ENCODE measurements at regions not wholly inside any gene's neighbourhood (a gene's known extent, or its start where the extent isn't known, plus 50 kb on each side); places are given as distances from the start of the nearest gene placed in this dataset.

DNA sequence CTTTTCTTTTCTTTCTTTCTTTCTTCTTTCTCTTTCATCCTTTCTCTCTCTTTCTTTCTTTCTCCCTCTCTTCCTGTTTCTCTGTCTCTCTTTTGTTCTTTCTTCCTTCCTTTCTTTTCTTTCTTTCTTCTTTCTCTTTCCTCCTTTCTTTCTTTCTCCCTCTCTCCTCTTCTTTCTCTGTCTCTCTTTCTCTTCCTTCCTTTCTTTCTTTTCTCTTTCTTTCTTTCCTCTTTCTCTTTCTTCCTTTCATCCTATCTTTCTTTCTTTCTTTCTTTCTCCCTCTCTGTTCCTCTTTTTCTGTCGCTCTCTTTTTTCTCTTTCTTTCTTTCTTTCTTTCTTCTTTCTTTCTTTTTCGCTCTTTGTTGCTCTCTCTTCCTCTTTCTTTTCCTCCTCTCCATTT, 1149.2 kb upstream of the AUTS2 start:
- Histone ChIP-seq H3K36me3 (no peaks in the 10 kb centered on the region), H3K27me3 (ENCODE audit: low read depth) (no peaks in the 10 kb centered on the region), H3K9me3 (no peaks in the 10 kb centered on the region), H3K4me1 (no peaks in the 10 kb centered on the region), H3K4me3 (no peak overlapping the region), H3K27ac (no peak overlapping the region)
- ATAC-seq (no peak), DNase-seq (no peak)
- intact Hi-C loops (cut with DNase I) = no loop called here
- TF ChIP-seq, protein P1, sequence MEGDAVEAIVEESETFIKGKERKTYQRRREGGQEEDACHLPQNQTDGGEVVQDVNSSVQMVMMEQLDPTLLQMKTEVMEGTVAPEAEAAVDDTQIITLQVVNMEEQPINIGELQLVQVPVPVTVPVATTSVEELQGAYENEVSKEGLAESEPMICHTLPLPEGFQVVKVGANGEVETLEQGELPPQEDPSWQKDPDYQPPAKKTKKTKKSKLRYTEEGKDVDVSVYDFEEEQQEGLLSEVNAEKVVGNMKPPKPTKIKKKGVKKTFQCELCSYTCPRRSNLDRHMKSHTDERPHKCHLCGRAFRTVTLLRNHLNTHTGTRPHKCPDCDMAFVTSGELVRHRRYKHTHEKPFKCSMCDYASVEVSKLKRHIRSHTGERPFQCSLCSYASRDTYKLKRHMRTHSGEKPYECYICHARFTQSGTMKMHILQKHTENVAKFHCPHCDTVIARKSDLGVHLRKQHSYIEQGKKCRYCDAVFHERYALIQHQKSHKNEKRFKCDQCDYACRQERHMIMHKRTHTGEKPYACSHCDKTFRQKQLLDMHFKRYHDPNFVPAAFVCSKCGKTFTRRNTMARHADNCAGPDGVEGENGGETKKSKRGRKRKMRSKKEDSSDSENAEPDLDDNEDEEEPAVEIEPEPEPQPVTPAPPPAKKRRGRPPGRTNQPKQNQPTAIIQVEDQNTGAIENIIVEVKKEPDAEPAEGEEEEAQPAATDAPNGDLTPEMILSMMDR (IDR thresholded peaks at IDR 0.05) = no peak

DNA sequence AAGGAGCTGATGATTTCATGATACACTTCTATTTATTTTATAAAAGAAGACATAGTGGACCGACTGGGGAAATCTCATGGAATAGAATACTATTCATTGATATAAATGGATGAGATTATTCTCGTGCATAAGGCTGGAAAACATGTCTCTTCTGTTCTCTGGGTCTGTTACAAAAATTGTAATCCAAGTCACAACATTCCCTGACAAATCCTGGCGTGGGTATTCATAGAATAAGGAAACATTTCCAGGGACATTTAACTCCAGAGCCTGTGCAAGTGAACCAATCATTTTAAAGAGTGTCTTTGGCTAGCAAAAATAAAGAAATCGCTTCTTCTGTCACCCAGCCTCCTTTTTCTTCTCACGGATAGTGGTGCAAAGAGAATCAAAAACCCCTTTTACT, 1148.5 kb upstream of the AUTS2 start:
- Histone ChIP-seq H3K36me3 (no peaks in the 10 kb centered on the region), H3K9me3 (no peaks in the 10 kb centered on the region)
- intact Hi-C loops (cut with DNase I) = no loop called here

DNA sequence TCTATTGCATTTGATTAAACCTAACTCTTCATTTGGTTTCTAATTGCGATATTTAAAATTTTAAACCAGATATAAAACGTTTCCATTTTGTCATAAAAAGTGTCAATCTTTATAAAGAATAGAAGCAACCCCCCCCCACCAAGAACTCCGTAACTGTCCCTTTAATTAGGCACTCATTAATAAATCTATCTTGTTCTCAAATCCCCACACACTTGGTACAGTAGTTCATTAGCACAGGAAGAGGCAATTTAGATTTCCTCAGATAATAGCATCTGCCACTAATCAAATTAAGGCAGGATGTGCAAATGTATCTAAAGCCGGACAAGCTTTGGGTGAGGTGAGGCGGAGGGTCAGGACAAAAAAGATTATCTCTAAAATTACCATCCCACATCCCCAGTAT, 1143.3 kb upstream of the AUTS2 start:
- intact Hi-C loops (cut with DNase I) = no loop called here
- no peak overlapping the region for H3K27ac ChIP-seq
- TF ChIP-seq, protein P1 (IDR thresholded peaks at IDR 0.05) = no peak
- no peaks in the 10 kb centered on the region for H3K9me3 ChIP-seq
- no peak overlapping the region for H3K4me3 ChIP-seq
- no peaks in the 10 kb centered on the region for H3K27me3 ChIP-seq (ENCODE audit: low read depth)
- no peaks in the 10 kb centered on the region for H3K36me3 ChIP-seq
- DNase-seq (no peak), ATAC-seq (no peak)
- no peaks in the 10 kb centered on the region for H3K4me1 ChIP-seq

More for the DNA sequence above, 1148.5 kb upstream of the AUTS2 start:
- DNase-seq (no peak), ATAC-seq (no peak)
- H3K4me1 ChIP-seq = no peaks in the 10 kb centered on the region
- H3K27ac ChIP-seq = no peak overlapping the region
- H3K4me3 ChIP-seq = no peak overlapping the region
- no peaks in the 10 kb centered on the region for H3K27me3 ChIP-seq (ENCODE audit: low read depth)
- TF ChIP-seq, protein P1 (IDR thresholded peaks at IDR 0.05) = no peak

DNA sequence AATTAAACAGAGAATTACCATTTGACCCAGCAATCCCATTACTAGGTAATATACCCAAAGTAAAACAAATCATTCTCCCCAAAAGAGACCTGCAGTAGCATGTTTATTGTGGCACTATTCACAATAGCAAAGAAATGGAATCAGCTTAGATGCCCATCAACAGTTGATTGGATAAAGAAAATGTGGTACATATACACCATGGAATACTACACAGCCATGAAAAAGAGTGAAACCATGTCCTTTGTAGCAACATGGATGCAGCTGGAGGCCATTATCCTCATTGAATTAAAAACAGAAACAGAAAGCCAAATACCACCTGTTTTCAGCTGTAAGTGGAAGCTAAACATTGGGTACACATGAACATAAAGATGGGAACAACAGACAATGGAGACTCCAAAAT, 1141.8 kb upstream of the AUTS2 start:
- intact Hi-C loops (cut with DNase I) = no loop called here
- DNase-seq (no peak), ATAC-seq (no peak)
- Histone ChIP-seq H3K4me1 (no peaks in the 10 kb centered on the region), H3K4me3 (no peak overlapping the region), H3K27me3 (ENCODE audit: low read depth) (no peaks in the 10 kb centered on the region), H3K9me3 (no peaks in the 10 kb centered on the region), H3K36me3 (no peaks in the 10 kb centered on the region), H3K27ac (no peak overlapping the region)
- TF ChIP-seq, protein P1 (IDR thresholded peaks at IDR 0.05) = no peak

DNA sequence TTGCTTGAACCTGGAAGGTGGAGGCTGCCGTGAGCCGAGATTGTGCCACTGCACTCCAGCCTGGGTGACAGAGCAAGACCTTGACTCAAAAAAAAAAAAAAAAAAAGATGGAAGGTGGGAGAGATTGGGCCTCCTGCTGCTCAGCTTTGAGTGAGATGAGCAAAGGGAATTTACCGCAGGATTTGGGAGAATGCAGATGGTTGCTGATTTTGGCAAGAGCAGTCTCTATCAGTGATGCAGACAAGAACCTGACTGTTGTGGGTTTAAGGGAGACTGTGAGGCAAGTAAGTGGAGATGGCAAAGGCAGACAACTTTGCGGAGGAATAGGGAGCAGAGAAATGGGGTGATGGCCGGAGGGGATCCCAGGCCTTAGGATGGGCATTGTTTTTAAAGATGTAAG, 1140.8 kb upstream of the AUTS2 start:
- ATAC-seq = no peak
- H3K36me3 ChIP-seq = no peaks in the 10 kb centered on the region
- intact Hi-C loops (cut with DNase I) = no loop called here
- no peak for DNase-seq
- H3K9me3 ChIP-seq = no peaks in the 10 kb centered on the region
- no peaks in the 10 kb centered on the region for H3K27me3 ChIP-seq (ENCODE audit: low read depth)
- H3K27ac ChIP-seq = no peak overlapping the region
- no peak overlapping the region for H3K4me3 ChIP-seq
- TF ChIP-seq, protein P1 (IDR thresholded peaks at IDR 0.05) = no peak
- H3K4me1 ChIP-seq = no peaks in the 10 kb centered on the region

All from lower lobe of right lung (tissue), 2 donors.